OCI-LY1 (cell line): ENCODE measurements at regions not wholly inside any gene's neighbourhood (a gene's known extent, or its start where the extent isn't known, plus 50 kb on each side); places are given as distances from the start of the nearest gene placed in this dataset.

ENCODE experiments used
- EZH2 ChIP-seq: fragments of 200-600 bp; sonication (generic), shearing (Covaris generic); IDR thresholded peaks from 2 replicates; pipeline ENCODE4 v1.8.0; 2017; ENCODE audit warnings: borderline replicate concordance, mixed run types, mild to moderate bottlenecking, antibody characterized with exemption, low read length, moderate library complexity, mixed read lengths
- TF ChIP-seq, protein P1 (sequence below): fragments of 200-600 bp; sonication (generic), shearing (Covaris generic); IDR thresholded peaks from 2 replicates; pipeline ENCODE4 v1.5.1; 2017; ENCODE audit warnings: mild to moderate bottlenecking, antibody characterized with exemption, low read length, moderate library complexity, mixed read lengths

DNA sequence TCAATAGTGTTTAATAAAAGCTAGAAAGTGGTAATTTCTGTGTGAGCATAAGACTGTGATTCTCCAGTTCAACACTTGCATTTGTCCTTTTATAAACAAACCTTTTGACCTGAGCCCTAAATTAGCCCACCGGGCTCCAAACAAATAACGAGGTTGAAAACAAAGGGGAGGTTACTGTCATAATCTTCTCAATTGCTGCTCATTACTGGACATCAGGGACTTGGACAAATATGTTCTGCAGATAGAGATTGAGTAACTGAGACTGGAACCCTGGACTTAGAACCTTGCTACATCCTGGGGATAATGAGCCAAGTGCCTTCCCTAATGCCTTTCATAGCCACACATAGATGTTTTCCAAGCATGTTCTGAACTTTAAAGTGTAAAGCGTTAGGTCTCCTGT is 84.2 kb upstream of the PCSK2 start:
- TF ChIP-seq EZH2 = no peak
- TF ChIP-seq, protein P1, sequence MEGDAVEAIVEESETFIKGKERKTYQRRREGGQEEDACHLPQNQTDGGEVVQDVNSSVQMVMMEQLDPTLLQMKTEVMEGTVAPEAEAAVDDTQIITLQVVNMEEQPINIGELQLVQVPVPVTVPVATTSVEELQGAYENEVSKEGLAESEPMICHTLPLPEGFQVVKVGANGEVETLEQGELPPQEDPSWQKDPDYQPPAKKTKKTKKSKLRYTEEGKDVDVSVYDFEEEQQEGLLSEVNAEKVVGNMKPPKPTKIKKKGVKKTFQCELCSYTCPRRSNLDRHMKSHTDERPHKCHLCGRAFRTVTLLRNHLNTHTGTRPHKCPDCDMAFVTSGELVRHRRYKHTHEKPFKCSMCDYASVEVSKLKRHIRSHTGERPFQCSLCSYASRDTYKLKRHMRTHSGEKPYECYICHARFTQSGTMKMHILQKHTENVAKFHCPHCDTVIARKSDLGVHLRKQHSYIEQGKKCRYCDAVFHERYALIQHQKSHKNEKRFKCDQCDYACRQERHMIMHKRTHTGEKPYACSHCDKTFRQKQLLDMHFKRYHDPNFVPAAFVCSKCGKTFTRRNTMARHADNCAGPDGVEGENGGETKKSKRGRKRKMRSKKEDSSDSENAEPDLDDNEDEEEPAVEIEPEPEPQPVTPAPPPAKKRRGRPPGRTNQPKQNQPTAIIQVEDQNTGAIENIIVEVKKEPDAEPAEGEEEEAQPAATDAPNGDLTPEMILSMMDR = no peak
